Cardiac fibroblast (primary cell): ENCODE measurements at regions not wholly inside any gene's neighbourhood (a gene's known extent, or its start where the extent isn't known, plus 50 kb on each side); places are given as distances from the start of the nearest gene placed in this dataset.

Source experiments
- DNase-seq, 2 donors: peaks; one replicate each; pipeline versions ENCODE4 v3.0.0 to v3.0.0-alpha.2; 2010; ENCODE audit warnings: low read depth in 2 of 2
- H3K4me3 ChIP-seq, 2 donors: replicated peaks in 1 of 2; 1 replicate in 1 of 2; 2 replicates in 1 of 2; pipeline ENCODE4 v1.5.1; 2011; ENCODE audit warnings: low read depth in 2 of 2, low read length in 2 of 2, mild to moderate bottlenecking in 2 of 2, moderate library complexity in 1 of 2
- TF ChIP-seq, protein P1 (sequence below): IDR thresholded peaks from one replicate; pipeline ENCODE4 v1.5.1; 2011; ENCODE audit warnings: low read depth, mild to moderate bottlenecking, low read length, inconsistent platforms

DNA sequence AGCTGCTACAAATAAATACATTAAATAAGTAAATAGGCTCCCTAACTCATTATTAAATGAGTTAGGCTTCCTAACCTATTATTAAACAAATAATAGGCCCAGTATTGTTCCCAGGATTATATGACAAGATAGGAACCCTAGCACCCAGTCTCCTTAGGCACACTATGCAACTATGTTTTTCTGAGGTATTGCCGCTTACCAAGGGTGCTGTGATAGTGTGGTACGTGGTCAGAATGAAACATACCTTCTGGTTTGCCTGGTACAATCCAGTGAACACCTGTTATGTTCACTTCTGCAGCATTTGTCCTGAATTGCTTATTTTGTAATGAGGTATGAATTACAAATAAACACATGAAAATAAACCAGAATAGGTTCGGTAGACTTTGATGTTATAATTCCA, 375.6 kb upstream of the GBE1 start:
- no peak for DNase-seq
- H3K4me3 ChIP-seq, result no peak overlapping the region
- TF ChIP-seq, protein P1, sequence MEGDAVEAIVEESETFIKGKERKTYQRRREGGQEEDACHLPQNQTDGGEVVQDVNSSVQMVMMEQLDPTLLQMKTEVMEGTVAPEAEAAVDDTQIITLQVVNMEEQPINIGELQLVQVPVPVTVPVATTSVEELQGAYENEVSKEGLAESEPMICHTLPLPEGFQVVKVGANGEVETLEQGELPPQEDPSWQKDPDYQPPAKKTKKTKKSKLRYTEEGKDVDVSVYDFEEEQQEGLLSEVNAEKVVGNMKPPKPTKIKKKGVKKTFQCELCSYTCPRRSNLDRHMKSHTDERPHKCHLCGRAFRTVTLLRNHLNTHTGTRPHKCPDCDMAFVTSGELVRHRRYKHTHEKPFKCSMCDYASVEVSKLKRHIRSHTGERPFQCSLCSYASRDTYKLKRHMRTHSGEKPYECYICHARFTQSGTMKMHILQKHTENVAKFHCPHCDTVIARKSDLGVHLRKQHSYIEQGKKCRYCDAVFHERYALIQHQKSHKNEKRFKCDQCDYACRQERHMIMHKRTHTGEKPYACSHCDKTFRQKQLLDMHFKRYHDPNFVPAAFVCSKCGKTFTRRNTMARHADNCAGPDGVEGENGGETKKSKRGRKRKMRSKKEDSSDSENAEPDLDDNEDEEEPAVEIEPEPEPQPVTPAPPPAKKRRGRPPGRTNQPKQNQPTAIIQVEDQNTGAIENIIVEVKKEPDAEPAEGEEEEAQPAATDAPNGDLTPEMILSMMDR, result no peak

DNA sequence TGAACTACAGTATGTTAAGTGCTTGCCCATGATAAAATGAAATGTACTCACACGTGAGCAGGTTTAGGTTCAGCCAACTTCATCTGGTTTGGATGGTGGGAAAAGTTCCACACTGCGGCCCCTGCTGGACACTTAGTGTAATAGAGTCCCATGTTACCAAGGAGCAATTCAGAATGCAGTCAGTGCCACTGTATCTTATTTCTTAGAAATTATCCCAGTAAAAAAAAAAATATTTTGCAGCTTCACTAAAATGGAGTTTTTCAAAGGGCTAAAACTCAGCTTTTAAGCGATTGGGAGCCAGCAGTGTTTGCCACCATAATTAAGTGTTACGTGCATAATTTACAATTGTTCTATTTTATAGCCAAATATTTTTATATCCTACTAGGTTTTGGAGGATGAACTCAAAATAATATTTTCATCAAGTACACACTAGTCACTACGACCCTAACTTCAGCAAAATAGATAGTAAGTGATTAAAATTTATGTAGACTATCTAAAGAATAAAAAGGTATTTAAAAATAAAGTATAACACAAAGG, 371.7 kb upstream of the GBE1 start:
- H3K4me3 ChIP-seq, result no peak overlapping the region
- DNase-seq, result peak; percentile 79
- TF ChIP-seq, protein P1, result peak; percentile 82

DNA sequence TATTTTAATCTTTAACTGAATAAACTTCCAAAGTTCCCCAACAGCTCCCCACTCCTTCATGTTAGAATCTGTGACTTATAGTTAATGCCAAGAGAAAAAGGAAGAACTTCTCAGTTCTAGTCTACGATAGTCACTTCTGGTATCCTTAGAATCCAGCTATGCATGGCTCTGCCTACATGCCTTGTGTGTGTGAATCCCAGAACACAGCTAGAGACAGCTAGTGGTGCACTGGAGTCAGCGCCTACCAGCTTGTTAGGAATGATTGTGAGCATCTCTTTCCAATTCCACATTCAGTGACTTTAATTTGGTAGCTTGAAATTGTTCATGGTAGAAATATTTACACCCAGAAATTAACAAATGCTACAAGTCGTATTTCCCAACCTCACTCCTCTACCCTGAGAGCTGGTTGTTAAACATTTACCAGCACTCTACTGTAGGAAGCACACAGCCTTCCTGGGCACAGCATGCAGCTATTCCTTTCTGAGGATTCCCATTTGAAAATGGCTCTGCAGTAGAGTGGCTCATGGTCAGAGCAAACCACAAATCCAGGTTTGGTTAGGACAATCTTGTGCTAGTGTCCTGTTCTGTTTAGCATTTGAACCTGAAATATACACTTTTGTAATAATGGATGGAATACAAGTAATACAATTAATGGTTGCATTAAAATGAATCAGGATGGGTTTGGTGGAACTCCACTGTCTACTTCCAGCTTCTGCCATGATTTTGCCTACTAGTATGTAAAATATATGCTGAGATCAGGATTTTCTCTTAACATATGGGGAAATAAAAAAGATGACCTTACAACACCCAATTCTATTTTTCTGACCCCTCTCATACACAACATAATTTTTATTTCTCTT, 371.0 kb upstream of the GBE1 start:
- DNase-seq, result no peak
- TF ChIP-seq, protein P1, result no peak
- no peak overlapping the region for H3K4me3 ChIP-seq

DNA sequence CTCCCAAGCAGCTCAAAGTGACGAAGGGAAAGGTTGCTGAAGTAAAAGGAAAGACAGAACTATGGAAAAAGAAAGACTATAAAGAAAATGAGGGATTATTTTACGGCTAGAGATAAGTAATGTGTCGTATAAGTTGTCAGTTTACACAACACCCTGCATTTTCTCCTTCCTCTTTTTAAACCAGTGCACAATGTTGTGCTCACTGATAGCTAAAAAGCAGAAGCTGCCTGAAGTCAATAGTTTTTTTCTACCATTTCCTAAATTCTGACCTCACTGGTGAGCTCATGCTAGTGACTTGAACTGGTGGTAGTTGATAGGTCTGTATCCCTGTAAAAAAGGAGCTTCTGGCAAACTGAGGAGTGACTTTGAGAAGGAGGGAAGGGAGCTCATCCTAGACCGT, 368.6 kb upstream of the GBE1 start:
- no peak overlapping the region for H3K4me3 ChIP-seq

DNA sequence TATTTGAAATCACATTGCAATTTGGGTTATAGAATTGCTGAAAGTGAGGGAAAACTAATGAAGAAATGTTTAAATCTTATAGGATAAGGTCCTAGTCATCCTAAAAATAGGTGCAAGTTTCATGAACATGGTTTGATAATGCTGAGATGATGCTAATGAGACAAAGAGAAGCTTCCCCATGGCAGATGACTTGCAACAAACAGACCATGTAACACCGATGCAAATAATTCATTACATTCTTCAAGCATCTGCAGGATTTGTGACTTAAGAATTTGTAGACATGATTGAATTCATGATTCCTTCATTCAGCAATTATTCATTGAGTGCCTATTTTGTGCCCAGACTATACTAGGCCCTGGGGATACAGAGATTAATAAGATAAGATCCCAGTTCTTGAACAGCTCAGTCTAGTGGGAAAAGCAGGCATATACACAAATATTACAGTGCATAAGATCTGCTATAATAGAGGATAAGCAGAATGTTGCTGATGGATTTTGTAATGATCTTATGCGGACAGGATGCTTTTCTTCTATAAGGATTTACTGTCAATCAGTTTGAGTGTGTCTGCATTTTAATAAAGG, 367.9 kb upstream of the GBE1 start:
- TF ChIP-seq, protein P1, result no peak
- no peak for DNase-seq
- no peak overlapping the region for H3K4me3 ChIP-seq

More for the DNA sequence above, 368.6 kb upstream of the GBE1 start:
- DNase-seq, result no peak
- TF ChIP-seq, protein P1, result no peak

DNA sequence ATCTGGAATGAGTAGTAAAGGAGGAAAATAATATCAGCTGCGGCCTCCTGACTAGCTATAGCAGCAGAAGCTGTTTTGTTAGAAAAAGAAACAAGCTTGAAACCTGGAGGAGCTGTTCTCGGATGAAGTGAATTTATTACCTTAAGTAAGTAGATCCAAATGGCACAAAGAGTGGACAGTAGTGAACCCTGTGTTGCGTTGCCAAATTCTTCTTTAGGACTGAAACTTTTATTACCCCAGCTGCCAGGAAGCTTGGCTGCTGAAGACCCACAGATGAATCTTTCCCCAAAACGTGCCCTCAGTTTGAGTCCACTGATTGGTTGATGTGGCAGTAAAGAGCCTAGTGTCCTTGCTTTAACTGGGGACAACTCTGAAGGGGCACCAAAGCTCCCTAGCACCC, 366.8 kb upstream of the GBE1 start:
- no peak for DNase-seq
- TF ChIP-seq, protein P1, result no peak
- H3K4me3 ChIP-seq, result no peak overlapping the region
